Endometrium (tissue), 2 donors: ENCODE measurements at regions not wholly inside any gene's neighbourhood (a gene's known extent, or its start where the extent isn't known, plus 50 kb on each side); places are given as distances from the start of the nearest gene placed in this dataset.

Experiments
- FAIRE-seq: peaks from 2 replicates; lab custom pipeline; 2012; peaks lifted over from hg19 to GRCh38; lab: Jason Lieb, UNC
- donor health status: control.
- donor health status: control.

DNA sequence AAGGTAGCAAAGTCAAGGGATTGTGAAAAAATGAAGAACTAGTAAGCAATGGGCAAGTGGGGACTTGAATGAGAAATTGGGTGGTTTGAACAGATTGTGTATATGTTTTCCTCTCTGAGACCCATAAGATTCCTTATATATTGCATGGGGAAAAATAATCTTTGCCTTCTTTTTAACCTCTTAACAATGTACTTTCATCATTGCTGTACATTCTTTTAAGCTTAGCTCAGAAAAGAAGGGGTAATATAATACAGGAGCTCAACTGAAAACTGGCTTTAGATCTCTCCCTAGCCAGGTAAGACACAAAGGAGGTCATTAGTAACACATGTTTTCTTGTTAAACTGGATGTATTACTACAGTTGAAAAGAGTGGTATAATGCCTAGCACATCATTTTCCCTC lies 287.2 kb downstream of the RNF144B start:
- no peak for FAIRE-seq

DNA sequence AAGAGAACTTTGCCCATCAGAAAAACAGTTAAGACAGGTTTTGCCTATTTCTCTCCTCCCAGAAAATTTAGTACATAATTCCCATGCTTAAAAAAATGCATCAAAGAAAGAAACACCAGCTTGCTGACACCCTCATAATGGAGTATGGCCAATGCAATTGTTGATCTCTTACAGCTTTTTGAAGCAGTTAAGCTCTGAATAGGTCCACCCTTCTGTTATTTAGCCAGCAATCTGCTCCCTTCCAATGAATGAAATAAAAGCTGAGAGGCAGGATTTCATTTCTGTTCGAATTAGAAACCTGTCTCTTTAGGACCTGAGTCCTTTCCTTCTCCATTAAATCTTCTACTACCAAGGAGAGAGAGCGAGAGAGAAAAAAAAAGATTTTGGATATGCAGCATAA lies 288.7 kb downstream of the RNF144B start:
- no peak for FAIRE-seq

DNA sequence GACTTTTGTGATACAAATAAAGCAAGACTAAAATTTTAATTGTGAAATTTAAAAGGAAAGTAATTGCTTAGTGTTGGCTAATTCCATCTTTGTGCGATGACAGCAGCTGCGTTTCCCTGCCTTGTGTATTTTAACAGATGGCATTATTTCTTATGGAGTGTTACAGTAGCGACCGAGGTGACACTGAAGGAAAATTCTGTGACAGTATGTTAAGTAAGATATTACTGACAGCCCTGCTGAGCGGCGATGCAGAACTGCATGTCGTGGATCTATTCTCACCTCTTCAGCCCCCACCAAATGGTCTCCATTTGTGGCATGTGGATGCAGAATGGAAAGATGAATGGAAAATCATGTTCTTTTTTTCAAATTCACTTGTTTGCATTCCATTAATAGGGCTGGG lies 289.4 kb downstream of the RNF144B start:
- FAIRE-seq, result no peak

DNA sequence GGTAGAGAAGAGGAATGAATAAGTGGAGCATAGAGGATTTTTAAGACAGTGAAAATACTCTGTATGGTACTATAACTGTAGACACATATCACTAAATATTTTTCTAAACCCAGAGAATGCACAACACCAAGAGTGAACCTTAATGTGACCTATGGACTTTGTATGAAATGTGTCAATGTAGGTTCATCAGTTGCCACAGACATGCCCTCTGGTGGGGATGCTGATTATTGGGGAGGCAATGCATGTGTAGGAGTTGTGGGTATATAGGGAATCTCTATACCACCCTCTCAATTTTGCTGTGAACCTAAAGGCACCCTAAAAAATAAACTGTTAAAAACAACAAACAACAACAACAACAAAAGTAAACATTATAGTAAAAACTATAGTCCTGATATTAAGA lies 293.7 kb downstream of the RNF144B start:
- no peak for FAIRE-seq

DNA sequence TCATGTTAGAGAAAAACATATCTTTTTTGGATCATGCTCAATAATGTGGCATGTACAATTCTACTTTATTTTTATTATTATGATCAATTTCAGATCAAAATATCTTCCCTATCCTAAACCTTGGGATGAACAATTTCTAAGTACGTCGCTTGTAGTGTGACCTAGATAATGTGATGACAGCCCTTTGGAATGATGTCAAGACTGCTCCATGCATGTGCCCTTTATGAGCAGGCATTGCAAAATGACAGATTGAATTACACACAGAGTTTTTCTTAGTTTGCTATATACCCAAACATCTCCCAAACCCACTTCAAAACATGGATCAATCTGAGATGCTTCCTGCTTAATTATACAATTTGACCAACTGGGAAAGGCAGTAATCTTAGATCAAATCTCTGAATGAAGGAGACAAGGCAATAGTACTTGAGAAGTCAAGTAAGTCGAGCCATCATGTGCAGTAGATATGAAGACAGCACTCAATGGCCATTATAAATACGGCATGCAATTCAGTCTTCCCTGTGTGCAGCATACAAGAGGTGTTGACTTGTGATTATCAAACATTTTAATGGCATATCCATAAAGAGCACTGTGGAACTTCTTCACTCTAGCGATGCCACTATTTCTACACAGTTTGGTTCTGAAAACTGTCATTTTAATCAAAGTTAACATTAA lies 294.8 kb downstream of the RNF144B start:
- FAIRE-seq, result no peak

DNA sequence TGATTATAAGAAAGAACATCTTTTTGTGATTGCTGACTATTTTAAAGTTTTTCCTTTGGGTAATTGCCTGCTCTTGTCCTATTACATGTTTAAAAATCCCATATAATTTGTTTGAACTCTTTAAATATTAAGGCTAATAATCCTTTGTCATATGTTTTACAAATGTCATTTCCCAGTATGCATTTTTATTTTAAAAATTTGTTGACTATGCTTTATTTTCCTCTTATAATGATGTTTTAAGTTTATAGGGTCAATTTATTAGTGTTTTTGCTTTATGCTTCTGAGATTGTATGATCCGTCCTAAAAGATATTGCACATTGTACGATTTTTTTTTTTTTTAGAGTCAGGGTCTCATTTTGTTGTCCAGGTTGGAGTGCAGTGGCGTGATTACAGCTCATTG lies 297.2 kb downstream of the RNF144B start:
- FAIRE-seq, result no peak

DNA sequence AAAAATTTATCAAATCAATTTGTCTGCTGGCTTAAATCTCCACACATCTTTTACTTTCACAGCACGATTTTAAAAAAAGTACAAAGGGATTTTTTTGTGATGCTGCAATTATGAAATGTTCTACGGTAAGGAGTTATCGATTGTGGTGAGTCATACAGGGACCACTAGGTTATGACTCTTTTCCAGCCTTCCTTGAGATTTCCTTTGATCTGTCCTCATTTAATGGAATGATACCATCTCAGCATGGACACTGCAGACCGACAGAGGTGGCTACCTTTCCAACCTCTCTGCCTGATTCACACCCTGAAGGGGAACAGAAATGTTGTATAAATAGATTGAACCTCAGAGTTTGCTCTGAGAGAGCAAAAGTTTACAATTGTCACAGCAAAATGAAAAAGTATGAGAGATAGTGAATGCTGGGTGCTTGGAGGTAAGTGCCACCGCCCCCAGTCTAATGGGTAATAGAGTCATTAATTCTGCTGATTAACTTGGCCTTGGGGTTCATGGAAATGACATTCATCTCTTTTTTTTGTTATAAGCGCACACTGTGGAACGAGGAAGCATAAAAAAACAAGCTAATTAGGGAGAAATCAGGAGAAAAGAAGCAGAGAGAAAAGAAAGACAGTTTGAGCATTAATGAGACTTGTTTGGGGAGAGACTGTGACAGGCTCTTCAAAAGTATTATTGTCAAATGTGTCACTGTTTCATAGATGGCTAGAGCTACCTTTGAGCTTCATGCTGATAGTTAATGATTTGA lies 306.0 kb downstream of the RNF144B start:
- no peak for FAIRE-seq

DNA sequence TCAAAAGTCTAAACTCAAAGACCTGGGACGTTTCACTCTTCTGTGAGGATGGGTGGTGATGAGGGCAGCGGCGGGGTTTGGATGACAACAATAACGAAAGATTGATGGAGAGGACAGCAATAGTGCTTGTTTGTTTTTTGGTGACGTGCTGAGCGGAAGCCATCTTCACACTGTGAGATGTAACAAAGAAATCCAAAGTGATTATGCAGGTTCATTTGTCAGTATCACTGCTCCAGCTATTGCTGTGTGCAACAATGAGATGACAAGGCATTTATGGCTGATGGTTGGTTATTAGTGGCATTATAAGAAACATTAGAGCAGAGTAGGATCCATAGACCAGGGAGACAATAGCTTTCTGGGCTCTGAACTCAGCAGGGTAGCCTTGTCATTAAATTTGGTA lies 306.7 kb downstream of the RNF144B start:
- FAIRE-seq, result no peak

DNA sequence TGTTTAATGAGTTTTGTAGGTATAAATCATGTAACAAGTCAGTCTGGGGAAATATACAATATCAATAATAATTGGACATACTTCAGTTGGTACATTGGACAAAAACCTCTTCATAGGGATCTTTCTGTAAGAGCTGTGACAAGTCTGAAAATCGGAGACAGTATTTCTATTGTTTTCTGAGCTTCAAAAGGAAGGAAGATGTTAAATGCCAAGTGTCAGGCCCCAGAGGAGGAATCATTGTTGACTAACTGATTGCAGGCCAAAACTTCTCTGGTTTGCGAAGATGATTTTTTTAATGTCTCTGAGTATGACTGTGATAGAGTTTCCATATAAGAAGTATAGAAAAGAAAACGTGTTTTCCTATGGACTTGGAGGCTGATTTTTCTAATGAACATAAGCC lies 316.4 kb downstream of the RNF144B start:
- no peak for FAIRE-seq

DNA sequence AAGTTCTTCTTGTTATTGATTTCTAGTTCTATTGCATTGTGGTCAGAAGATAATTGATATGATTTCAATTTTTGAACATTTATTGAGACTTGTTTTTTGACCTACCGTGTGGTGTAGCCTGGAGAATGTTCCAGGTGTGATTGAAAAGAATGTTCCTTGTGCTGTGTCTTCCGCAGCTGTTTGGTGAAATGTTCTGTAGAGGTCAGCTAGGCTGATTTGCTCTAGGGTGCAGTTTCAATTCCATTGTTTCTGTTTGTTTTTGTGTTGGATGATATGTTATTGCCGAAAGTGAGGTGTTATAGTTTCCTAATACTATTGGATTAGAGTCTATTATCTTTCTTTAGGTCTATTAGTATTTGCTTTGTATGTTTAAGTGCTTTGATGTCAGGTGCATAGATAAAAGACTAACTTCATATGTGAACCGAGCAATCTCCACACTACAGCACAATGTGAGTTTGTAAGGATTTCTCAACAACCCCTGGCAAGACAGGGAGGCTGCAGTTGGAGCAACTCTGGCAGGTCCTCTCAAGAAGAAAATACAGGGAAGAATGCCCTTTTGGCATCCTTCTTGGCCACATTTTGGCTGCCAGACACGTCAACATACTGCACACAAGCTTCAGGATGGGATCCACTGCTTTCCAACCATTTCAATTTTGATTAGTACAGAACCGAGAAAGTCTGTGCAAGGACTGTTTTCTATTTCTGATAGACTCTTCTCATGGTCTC lies 320.7 kb downstream of the RNF144B start:
- no peak for FAIRE-seq

DNA sequence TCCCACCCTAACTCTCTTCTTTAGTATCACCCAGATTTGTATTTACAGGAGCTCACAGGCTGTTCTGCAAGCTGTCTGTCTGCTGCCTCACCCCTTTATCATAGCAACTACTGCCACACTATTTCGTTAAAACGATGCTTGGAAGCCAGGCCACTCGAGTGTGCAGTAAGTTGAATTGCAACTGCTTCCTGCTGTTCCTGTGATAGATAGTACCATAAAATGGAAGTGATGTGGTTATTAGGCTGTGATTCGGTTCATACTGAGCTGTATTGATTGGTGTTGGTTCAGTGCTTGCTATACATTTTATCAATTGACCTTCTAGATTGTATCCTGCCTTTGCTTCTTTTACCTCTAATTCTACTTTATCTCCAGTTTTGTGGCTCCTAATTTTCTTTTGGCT lies 325.4 kb downstream of the RNF144B start:
- no peak for FAIRE-seq

DNA sequence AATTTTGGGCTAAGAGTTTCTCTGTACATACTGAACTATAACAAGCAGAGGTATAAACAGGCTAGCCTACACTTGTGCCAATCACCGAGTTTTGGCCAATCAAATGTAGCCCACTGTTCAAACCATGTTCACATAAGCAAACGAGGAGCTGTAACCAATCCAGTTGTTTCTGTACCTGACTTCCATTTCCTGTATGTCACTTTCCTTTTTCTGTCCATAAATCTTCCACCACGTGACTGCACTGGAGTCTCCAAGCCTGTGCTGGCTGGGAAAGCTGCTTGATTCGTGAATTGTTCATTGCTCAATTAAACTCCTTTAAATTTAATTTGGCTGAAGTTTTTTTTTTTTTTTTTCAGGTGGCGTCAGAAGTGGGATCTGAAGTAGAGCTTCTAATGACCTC lies 332.9 kb downstream of the RNF144B start:
- no peak for FAIRE-seq

DNA sequence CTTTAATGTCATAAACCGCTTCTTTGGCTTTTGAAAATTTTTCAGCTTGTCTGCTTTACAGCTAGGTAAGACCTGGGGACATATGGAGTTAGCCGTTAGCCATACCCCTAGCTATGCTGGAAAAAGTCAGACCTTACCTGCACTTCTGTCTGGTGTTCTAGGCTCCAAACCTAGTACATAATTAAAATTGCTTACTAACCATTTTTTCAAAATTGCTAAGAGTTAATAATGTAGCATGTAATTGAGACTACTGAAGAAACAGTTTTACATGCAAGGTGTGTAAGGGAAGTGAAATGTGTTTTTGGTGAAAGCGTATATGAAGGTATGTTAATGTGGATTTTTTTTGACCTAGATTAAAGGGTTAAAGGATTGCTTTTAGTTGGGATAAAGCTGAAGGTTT lies 336.9 kb downstream of the RNF144B start:
- no peak for FAIRE-seq

DNA sequence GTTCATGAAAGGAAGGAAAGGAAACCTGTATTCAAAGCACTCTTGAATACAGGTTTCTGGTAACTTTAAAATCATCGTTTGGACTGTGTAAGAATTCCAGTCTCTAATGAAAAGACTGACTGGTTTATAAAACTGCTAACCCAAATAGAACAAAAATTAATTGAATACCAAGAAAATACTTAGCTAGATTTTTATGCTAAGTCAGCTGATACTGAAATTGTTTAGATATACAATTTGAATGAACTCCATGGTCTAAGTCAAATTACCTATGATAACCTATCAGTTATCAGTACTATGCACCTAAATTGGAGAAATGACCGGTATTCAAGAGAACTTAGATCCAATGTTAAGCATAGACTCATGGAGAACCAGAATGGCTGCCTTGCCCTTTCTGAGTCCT lies 338.3 kb downstream of the RNF144B start:
- no peak for FAIRE-seq

DNA sequence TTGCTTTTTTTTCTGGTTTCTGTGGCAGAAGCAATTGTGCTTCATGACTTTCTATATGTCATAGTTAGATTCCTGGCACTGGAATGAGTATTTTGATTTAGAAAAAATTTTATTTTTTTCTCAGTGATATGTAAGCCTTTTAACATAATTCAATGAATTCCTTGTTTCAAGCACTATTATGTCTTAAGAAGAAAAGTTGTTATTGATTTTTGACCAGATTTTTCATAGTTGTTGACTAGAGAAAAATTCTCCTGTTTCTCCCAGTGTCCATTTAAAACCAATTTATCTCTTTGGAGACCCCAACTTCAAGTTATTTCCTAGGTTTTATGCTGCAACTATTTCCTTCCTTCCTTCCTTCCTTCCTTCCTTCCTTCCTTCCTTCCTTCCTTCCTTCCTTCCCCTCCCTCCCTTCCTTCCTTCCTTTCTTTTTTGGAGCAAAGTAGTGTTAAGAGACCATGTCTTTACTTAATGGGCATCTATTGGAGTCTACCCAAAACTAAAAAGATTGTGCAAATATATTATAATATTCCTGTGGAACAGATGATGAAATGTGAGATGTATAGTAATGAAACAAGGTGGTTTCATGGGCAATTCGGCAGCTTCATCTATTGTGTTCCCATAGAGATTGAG lies 346.9 kb downstream of the RNF144B start:
- FAIRE-seq, result no peak

DNA sequence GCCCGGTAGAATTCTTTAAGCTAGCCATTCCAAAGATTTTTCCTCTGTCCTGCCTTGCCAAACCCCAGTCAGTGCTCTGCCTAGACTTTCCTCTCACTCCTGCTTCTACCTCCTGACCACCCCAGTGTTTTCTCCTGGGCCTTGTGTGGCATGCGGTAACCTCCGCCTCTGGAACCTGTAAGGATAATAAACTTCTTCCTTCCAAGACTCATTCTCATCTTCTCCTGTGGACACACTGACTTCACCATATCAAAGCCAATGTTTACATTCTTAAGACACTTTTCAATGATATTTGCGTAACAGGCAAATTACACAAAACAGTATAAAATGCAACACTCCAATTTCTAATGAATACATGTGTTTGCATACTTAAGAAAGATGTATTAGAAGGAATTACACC lies 354.6 kb downstream of the RNF144B start:
- no peak for FAIRE-seq

DNA sequence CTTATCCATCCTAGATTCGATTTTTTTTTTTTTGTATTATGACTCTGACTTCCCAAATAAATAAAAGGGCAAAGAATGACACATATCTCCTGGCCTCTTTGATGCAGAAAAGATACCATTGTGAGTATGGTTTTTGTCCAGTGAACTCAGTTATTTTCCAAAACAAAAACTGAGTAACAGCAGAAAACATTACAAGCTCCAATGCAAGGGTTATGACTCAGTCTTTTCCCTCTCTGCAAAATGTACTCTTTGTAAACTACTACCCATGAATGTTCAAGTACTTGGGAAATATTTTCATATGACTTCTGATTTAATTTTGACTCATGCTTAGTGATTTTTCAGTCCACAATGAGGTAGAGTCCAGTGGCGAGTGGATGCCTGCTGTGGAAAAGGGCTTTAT lies 355.3 kb downstream of the RNF144B start:
- no peak for FAIRE-seq

DNA sequence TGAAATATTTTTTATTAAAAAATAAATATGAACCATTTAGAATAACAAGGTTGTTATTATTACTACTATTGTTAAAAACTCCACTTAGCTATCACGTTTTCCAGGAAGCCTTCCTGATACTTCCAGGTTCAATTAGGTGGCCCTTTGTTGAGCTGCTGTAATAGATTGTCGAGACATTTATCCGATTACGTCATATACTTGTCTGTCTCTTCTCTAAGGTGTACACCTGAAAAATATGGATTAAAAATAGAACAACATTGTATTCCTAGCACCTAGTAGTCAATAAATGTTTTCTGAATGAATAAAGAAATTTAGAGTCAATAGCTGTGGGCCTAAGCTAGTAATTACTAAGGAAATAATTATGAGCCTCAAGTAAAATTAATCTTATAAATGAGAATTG lies 359.6 kb downstream of the RNF144B start:
- FAIRE-seq, result no peak

DNA sequence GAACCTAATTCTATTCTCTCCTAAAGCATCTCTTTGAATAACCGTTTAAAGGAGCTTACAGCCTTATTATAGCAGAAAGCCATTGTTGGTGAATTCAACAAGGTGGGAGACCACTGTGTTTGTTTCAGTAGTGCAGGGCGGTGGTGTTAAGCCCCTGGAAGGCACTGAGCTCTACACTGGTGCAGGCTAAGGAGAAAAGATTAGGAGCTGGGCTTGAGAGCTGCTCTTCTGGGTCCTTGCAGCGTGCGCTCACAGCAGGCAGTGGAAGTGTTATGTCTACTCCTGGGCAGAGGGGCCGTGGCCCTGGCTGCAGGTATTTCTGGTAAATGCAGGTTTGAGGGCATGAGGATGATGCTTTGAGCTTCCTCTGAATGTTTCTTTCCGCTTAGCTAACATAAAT lies 361.2 kb downstream of the RNF144B start:
- FAIRE-seq, result no peak

DNA sequence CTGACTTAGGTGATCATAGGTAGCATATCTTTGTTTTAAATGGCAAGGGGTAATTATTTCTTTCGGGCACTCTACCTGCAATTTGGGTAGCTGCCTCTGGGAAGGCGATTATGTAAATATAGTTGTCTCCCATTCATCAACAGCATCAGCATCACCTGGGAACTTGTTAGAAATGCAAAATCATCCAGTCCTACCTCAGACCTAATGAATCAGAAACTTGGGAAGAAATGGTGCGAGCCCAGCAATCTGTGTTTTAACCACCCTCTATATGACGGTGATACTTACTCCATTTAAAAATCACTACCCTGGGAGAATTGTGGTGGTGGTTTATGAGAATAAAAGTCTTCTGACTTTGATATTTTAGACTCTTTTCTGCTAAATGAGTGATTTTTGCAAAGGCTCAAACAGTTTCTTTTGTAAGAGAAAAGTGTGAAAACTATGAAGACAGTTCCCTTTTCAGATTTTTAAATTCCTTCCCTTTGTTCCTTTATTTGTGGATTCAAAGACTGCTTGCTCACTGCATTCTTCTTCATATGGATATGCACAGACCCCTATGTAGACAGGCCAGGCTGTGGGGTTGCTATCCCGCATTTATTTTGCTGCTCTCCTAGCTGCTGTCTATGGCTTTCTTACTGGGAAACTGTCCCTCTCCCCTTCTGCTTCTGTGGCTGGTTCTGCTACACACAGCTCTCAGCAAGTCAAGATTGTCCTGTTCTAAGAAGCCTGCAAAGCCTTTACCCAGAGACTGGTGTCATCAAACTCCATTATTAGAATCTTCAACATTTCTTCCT lies 365.3 kb downstream of the RNF144B start:
- FAIRE-seq, result no peak

DNA sequence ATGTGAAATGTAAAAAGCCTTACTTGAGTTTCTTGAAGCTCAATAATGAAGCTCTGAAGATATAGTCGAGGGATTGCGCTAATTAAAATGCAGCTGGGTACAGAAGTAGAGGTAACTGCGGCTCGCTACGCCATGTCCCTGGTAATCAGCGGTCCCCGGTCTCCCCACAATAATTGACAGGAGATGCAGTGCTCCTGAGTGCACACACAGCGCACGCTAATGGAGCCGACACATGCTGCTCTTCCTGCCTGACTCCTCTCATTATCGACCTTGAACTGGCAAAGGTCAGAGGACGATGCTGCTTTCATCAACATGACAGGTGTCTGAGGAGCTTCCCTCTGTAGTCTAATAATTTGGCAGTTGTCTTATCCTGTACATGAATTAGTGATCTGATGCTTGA lies 365.9 kb downstream of the RNF144B start:
- no peak for FAIRE-seq

DNA sequence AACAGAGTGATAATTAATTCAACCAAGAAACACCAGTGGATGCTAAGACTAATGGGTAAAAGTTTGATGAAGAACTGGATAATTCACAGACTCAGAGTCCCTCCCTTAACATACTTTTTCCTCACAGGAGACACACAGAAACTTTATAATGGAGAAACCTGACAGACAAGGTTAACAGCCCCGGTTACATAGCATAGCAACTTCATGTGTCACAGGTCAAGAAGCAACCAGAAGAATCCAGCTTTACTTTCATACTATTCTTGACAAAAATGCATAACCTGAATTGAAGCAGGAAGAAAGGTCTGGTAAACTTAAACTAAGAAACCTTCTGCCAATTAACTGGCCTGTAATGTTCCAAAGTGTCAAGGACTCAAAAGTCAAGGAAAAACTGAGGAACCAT lies 375.9 kb downstream of the RNF144B start:
- FAIRE-seq, result no peak
